Choroid plexus epithelial cell (primary cell): ENCODE measurements at regions not wholly inside any gene's neighbourhood (a gene's known extent, or its start where the extent isn't known, plus 50 kb on each side); places are given as distances from the start of the nearest gene placed in this dataset.

Experiments used
- DNase-seq: peaks from one replicate; pipeline ENCODE4 v3.0.0-alpha.2; 2010; ENCODE audit warnings: low read depth
- H3K4me3 ChIP-seq: 2 replicates; pipeline ENCODE4 v1.5.1; 2011; ENCODE audit warnings: low read depth, mild to moderate bottlenecking, control low read depth, low read length, moderate library complexity
- CTCF ChIP-seq: conservative IDR thresholded peaks from 2 replicates; pipeline ENCODE4 v1.5.1; 2011; ENCODE audit warnings: low read depth, mild to moderate bottlenecking, control low read depth, inconsistent platforms, low read length, moderate library complexity

GRCh38 chr1:84078108-84078841, 65.8 kb upstream of the PRKACB start:
- peak; percentile 28 for DNase-seq

GRCh38 chr1:84077476-84078107, 66.5 kb upstream of the PRKACB start:
- H3K4me3 ChIP-seq, result peak overlapping the region; percentile 79
- DNase-seq, result peak; percentile 61
- no peak for TF ChIP-seq CTCF

More at GRCh38 chr1:84078108-84078841, 65.8 kb upstream of the PRKACB start:
- TF ChIP-seq CTCF, result no peak
- H3K4me3 ChIP-seq, result peak overlapping the region; percentile 79

GRCh38 chr1:84073266-84073665, 70.8 kb upstream of the PRKACB start:
- H3K4me3 ChIP-seq, result no peak overlapping the region
- DNase-seq, result peak; percentile 66
- TF ChIP-seq CTCF, result no peak

- TF ChIP-seq CTCF, result no peak
- no peak for DNase-seq
These were observed 70.4 kb upstream of the TTLL7 start for GRCh38 chr1:84069236-84069845.

GRCh38 chr1:84062496-84062895, 63.6 kb upstream of the TTLL7 start:
- no peak for TF ChIP-seq CTCF
- H3K4me3 ChIP-seq, result no peak overlapping the region
- DNase-seq, result no peak

More at GRCh38 chr1:84069236-84069845, 70.4 kb upstream of the TTLL7 start:
- no peak overlapping the region for H3K4me3 ChIP-seq

- no peak overlapping the region for H3K4me3 ChIP-seq
- no peak for TF ChIP-seq CTCF
These were observed 62.4 kb upstream of the TTLL7 start for GRCh38 chr1:84061336-84061735.

More at GRCh38 chr1:84061336-84061735, 62.4 kb upstream of the TTLL7 start:
- DNase-seq, result no peak
